GM21423 (cell line): ENCODE measurements at regions not wholly inside any gene's neighbourhood (a gene's known extent, or its start where the extent isn't known, plus 50 kb on each side); places are given as distances from the start of the nearest gene placed in this dataset.
A peak's percentile ranks its signal among the peaks of the same experiment; 100 is the strongest.

Experiments used
- ATAC-seq: cut with Tn5 transposase; IDR thresholded peaks from one replicate; pipeline ENCODE4 v1.9.1; 2021; ENCODE audit warnings: mild to moderate bottlenecking, moderate library complexity; ENCODE audit not compliant: unreplicated experiment

GRCh38 chr15:92224843-92225242 is 168.8 kb upstream of the ST8SIA2 start:
- no peak for ATAC-seq

- no peak for ATAC-seq
Measured at GRCh38 chr15:92226020-92226612, 167.6 kb upstream of the ST8SIA2 start.

GRCh38 chr15:92228830-92229229 is 164.9 kb upstream of the ST8SIA2 start:
- ATAC-seq: no peak

- ATAC-seq: no peak
Measured at GRCh38 chr15:92231461-92231860, 162.2 kb upstream of the ST8SIA2 start.

GRCh38 chr15:92232317-92232716 is 161.4 kb upstream of the ST8SIA2 start:
- no peak for ATAC-seq

DNA sequence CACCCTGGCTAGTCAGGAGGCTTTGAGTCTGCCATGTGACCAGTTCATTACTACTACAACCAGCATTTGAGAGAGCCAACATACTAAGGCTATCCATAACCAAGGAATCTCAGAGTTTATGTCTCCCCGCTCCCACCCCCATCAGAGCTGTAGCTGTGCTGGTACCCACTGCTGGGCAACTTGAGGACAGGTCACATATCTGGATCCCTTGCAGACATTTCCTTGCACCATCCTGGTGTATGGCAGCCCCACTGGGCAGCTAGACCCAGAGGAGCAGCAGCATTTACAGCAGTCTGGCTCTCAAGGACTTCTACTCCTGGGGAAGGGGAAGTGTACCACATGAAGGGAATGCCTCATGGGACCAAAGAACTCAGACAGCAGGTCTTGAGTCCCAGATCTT is 160.8 kb upstream of the ST8SIA2 start:
- no peak for ATAC-seq

DNA sequence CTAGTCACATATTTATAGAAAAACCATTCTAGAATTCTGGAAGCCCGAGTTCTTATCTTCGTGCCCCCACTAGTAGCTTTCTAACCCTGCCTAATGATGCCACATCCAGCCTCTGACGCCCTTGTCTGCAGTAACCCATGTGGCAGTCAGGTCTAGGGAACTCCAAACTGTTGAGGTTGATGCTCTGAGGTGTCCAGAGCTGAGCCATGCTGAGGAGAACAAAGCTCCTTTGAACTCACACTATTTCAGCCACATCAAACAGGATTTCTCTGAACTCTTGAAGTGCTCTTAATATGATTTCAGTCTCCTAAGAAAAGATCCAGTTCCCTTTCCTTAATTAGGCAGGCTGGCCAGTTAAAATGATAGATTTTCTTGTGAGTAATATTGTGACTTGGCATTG is 150.5 kb upstream of the ST8SIA2 start:
- ATAC-seq: no peak

GRCh38 chr15:92244703-92245102 is 149.0 kb upstream of the ST8SIA2 start:
- no peak for ATAC-seq

DNA sequence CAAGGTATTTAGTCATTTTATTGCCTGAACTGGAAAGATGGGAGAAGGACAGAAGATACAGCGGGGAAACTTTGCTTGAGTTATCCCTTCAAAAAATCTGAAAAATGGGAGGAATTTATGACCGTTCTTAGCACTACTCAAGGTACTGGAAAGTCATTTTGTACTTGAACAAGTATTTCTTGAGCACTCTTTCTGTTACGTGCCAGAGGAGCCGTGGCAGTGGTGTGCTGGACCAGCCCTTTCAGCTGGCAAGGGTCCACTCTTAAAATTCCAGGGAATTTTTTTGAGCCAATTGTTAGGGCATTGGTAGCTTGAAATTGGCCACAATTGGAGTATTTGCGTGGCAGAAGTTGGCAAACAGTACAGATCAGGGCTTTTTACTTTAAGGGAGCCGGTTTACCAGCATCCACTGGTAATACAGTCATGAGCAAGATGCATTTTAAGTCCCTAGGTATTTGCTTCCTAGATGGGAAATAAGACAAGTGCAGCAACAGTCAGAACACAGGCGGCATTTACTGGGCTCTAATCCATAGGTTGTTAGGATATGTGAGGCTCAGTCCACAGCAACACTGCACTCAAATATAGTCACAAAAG is 145.9 kb upstream of the ST8SIA2 start:
- ATAC-seq: no peak

GRCh38 chr15:92266796-92267685 is 126.6 kb upstream of the ST8SIA2 start:
- no peak for ATAC-seq

DNA sequence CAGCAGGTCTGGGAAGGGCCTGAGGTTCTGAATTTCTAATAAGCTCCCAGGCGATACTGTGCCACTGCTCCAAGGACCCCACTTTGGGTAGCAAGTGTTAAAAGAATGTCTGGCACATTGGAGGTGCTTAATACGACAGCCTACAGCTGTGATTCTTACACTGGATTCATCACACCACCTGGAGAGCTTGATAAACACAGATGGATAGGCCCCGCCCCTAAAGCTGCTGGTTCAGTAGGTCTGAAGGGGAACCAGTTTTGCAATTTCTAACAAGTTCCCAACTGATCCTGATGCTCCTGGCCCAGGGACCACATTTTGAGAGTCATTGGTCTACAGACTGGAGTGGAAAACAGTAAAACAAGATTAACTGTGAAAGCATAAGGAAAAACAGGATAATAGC is 124.8 kb upstream of the ST8SIA2 start:
- no peak for ATAC-seq

DNA sequence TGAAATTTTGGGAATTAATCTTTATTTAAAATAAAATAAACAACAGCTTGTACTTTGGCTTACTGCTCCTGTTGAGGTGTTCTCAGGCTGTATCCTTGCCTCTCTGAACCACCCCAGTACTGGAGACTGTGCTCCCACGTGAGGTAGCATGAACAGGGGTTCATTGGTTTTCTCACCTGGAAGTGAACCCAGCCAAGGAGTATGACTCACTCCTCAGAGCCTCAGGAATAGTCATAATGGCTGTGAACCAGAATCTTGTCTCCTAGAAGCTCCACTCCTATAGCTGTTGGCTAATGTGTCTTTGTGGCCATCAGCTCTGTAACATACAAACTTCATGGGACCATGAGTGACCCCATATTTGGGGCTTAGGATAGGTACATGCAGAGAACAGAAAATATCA is 122.5 kb upstream of the ST8SIA2 start:
- ATAC-seq: no peak

DNA sequence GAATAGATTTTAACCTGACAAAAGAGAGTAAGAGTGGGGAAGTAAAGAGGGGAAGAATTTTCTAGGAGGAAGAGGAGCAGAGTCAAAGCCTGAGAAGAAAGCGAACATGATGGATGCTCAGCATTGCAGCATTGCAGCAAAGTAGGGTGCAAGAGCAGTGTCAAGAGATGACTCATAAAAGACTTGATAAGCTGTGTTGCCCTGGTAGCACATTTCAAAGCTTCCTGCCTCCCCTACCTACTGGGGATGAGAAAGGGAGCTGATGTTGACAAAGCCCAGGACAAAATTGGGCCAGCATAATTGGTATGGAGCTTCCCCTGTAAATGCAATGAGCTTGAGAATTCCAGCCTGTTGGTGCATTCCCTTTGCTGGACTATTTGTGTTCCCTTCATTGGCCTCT is 121.6 kb upstream of the ST8SIA2 start:
- no peak for ATAC-seq

DNA sequence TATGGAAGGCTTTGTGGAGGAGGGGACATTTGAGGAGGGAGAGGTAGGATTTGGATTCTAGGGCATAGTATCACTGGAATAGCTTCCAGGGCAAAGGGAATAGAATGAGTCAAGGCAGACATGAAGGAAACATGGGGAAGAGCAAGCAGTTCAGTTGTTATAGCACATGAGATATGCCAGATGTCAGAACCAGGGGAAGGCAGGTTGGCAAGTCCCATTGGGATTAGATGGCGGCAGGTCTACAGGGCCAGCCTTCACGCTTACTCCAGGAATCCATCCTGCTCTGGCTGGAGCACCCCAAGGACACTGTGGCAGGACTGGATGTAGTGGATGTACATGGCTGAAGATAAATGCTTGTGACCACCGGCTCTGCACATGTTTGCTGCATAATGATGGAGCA is 120.4 kb upstream of the ST8SIA2 start:
- ATAC-seq: no peak

- ATAC-seq: no peak
Measured at GRCh38 chr15:92273723-92274122, 120.0 kb upstream of the ST8SIA2 start.

DNA sequence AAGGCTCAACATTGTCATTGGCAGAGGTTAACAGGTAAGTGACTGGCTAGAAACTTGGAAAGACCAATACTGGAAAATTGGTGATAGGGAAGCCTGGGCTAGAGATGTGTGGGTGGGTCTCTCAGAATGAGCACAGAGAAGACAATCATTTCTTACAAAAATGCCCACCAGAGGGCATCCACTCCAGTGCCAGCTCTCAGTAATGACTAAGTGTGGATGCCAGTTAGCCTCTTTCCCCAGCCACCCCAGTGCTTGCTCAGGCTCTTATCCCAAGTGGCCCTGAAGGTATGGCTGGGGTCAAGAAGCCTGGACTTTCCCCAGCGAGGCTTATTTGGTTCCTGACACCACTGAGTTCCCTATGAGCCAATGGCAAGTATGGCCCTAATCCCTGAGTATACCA is 115.9 kb upstream of the ST8SIA2 start:
- ATAC-seq: no peak

DNA sequence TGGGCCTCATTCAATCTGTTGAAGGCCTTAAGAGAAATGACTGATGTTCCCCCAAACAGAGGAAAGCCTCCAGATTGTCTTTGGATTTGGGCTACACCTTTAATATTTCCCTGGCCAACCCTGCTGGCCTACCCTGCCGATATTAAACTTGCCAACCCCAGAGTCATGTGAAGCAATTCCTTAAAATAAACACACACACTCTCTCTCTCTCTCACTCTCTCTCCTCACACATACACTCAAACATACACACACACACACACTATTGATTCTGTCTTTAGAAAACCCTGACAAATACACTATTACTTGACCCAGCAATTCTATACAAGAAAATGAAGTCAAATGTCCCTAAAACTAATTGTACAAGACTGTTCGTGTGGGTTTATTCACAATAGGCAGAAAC is 109.9 kb upstream of the ST8SIA2 start:
- ATAC-seq: no peak

DNA sequence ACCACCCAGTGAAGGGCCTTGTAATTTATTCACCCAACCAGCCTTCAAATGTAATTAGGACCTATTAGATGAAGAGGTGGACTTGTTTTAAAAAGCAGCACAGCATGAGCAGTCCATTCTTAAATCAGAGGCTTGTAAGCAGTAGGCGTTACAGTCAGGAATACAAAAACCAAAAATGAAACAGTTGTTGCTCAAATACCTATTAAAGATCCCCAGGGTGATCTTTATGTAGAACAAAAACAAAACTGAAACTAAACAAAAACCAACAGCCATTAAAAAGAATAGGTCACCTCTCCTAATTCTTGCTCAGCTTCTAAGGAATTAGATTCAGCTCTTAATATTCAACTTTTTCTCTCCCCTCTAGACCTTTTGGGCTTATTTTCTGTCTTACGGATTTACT is 104.9 kb upstream of the ST8SIA2 start:
- peak; percentile 91 for ATAC-seq

GRCh38 chr15:92289733-92290132 is 103.9 kb upstream of the ST8SIA2 start:
- ATAC-seq: no peak

DNA sequence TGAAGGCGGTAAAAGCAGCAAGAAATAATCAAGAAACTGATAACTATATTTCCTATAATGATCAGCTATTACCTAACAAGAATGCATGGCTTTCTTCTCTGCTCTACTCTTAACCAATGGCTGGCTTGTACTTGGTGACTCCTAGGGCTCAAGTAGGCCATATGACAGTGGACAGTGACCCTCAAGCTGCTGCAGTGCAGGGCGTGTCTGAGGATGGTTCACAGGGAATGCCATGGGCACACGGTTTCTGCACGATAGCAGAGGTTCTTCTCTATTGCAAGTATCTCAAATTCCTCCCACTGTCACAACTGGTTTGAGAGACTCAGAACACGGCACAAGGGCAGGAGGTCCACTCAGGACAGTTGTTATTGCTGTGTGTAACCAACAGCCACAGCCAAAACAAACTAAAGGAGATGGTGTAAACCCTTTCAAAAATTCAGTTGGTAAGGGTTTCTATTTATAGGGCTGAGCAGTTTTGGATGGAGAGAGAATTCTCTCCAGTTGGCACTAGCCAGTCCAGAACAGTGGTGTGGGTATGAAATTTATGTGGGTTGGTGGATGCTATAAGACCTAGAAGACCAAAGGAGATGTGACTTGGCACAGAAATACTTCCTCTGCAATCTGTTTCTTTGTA is 103.2 kb upstream of the ST8SIA2 start:
- no peak for ATAC-seq

DNA sequence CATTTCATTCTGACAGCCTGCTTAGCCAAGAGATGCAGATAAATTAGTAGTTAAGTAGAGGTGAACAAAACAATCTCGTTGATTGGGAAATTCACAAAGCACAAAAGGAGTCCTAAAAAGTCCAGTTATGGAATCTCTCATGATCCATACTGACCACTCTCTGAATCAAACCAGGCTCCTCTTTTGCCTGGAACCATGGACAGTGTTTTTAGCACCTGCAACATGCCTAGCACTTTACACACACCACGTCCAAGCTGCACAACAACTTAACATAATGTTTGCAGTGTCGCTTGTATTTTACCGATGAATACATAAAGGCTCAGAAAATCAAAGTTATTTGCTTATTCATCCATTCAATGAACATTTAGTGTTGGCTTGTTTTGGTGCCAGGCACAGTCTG is 101.8 kb upstream of the ST8SIA2 start:
- ATAC-seq: no peak

- no peak for ATAC-seq
Measured at GRCh38 chr15:92294759-92295158, 98.9 kb upstream of the ST8SIA2 start.
